K562 (cell line): ENCODE measurements at regions not wholly inside any gene's neighbourhood (a gene's known extent, or its start where the extent isn't known, plus 50 kb on each side); places are given as distances from the start of the nearest gene placed in this dataset.

Experiments used
- ATAC-seq: fragments of 200-7000 bp; cut with Tn5 transposase; 3 replicates; pipeline ENCODE4 v1.9.1; 2020; ENCODE audit warnings: moderate library complexity
- BruUV-seq: library from RNA; stranded (reverse); fragments of 400-500 nt; replicated peaks from 2 replicates; lab custom pipeline; 2021; lab: Mats Ljungman, UMichigan
- CTCF ChIA-PET: fragments of 300-600 bp; formaldehyde crosslinking; extraction: SDS; loops from one replicate; lab custom pipeline; 2021; ENCODE audit warnings: low intra/inter-chr PET ratio; lab: Yijun Ruan, JAX
- POLR2A ChIA-PET: fragments of 300-600, 350-650 bp; sonication (Branson Sonifier 250); formaldehyde crosslinking; extraction: SDS; loops from one replicate; lab custom pipeline; 2021; ENCODE audit warnings: antibody characterized with exemption, inconsistent platforms; lab: Yijun Ruan, JAX
- DNase-seq, 4 experiments: peaks; one replicate each; pipeline versions ENCODE4 v3.0.0 to v3.0.0-alpha.2; 2011 to 2018; ENCODE audit warnings: low spot score in 3 of 4, mixed read lengths in 3 of 4; ENCODE audit errors: extremely low read depth in 1 of 4
- FAIRE-seq: peaks from 2 replicates; lab custom pipeline; 2011; peaks lifted over from hg19 to GRCh38; lab: Jason Lieb, UNC
- H2AFZ ChIP-seq: 2 replicates; pipeline ENCODE4 v1.6.0; 2011; ENCODE audit warnings: low read depth, low read length, control low read depth, inconsistent platforms
- H3K27ac ChIP-seq: fragments of 200-600 bp; 3 replicates; pipeline ENCODE4 v1.8.0; 2011; ENCODE audit warnings: low read depth, mild to moderate bottlenecking, control low read depth, inconsistent platforms, low read length, moderate library complexity, mixed read lengths; ENCODE audit errors: extremely low read depth
- H3K27me3 ChIP-seq, 2 experiments: fragments of 300-600 bp in 1 of 2; 2 replicates in 1 of 2; 3 replicates in 1 of 2; pipeline versions ENCODE4 v1.6.0 to v1.8.0; 2011; ENCODE audit warnings: inconsistent platforms in 2 of 2, low read length in 2 of 2, mild to moderate bottlenecking in 1 of 2, mixed read lengths in 1 of 2, moderate library complexity in 1 of 2; ENCODE audit not compliant: control insufficient read depth in 2 of 2, insufficient read depth in 2 of 2
- H3K36me3 ChIP-seq: fragments of 300-600 bp; 3 replicates; pipeline ENCODE4 v1.8.0; 2011; ENCODE audit warnings: mild to moderate bottlenecking, low read length, inconsistent platforms; ENCODE audit not compliant: control insufficient read depth, insufficient read depth
- H3K4me1 ChIP-seq, 2 experiments: fragments of 200-600 bp in 1 of 2; replicated peaks in 1 of 2; 2 replicates in 1 of 2; 3 replicates in 1 of 2; pipeline versions ENCODE4 v1.5.1 to v1.8.0; 2011; ENCODE audit warnings: inconsistent platforms in 2 of 2, low read length in 2 of 2, mild to moderate bottlenecking in 1 of 2, mixed read lengths in 1 of 2, moderate library complexity in 1 of 2; ENCODE audit not compliant: control insufficient read depth in 2 of 2, insufficient read depth in 2 of 2
- H3K4me2 ChIP-seq: 2 replicates; pipeline ENCODE4 v1.6.1; 2011; ENCODE audit warnings: low read length, control low read depth, inconsistent platforms, mixed read lengths; ENCODE audit not compliant: insufficient read depth
- H3K4me3 ChIP-seq: fragments of 200-600 bp; sonication (generic), shearing (Covaris generic); 2 replicates; pipeline ENCODE4 v1.5.1; 2016; ENCODE audit warnings: control low read depth, inconsistent platforms
- H3K79me2 ChIP-seq: fragments of 200-600 bp; 3 replicates; pipeline ENCODE4 v1.8.0; 2011; ENCODE audit warnings: low read length, inconsistent platforms; ENCODE audit not compliant: control insufficient read depth, insufficient read depth
- H3K9ac ChIP-seq, 2 experiments: 2 replicates each; pipeline versions ENCODE4 v1.6.0 to v1.6.1; 2011; ENCODE audit warnings: low read depth in 2 of 2, low read length in 2 of 2, control low read depth in 1 of 2, inconsistent platforms in 1 of 2, mild to moderate bottlenecking in 1 of 2, mixed read lengths in 1 of 2; ENCODE audit not compliant: insufficient read depth in 1 of 2
- H3K9me1 ChIP-seq: one replicate; pipeline ENCODE4 v1.6.0; 2011; ENCODE audit warnings: inconsistent platforms, mild to moderate bottlenecking, low read length, moderate library complexity; ENCODE audit not compliant: control insufficient read depth, insufficient read depth
- H3K9me3 ChIP-seq: replicated peaks from 2 replicates; pipeline ENCODE4 v1.5.1; 2011; ENCODE audit warnings: low read depth, low read length, inconsistent platforms; ENCODE audit not compliant: control insufficient read depth, insufficient read depth
- H4K20me1 ChIP-seq: replicated peaks from 2 replicates; pipeline ENCODE4 v1.6.1; 2011; ENCODE audit warnings: low read length, inconsistent platforms, mixed read lengths; ENCODE audit not compliant: control insufficient read depth, insufficient read depth
- E2F3 ChIP-seq: fragments of 250-450 bp; sonication (Bioruptor Pico); IDR thresholded peaks from 2 replicates; pipeline ENCODE4 v1.4.0; 2020; ENCODE audit warnings: mild to moderate bottlenecking
- MTA2 ChIP-seq: fragments of 450-650 bp; IDR thresholded peaks from 2 replicates; pipeline ENCODE4 v1.6.1; 2016; ENCODE audit warnings: low read depth
- PRPF4 ChIP-seq: fragments of 200-400 bp; formaldehyde crosslinking; IDR thresholded peaks from one replicate; pipeline ENCODE4 v1.6.1; 2017; ENCODE audit warnings: low read length, low read depth, mild to moderate bottlenecking; ENCODE audit not compliant: insufficient read depth, poor library complexity, severe bottlenecking
- ZNF57 ChIP-seq: fragments of 450-650 bp; formaldehyde crosslinking; IDR thresholded peaks from 2 replicates; pipeline ENCODE4 v1.4.0; 2020; ENCODE audit warnings: mild to moderate bottlenecking, moderate library complexity
- WGBS: fragments of 100-300 bp; shearing (Covaris generic); methylation state at CpG from one replicate; pipeline ENCODE4 v1.1.6; 2016; ENCODE audit warnings: low coverage, mixed read lengths; ENCODE audit not compliant: insufficient coverage; ENCODE audit errors: missing lambda C conversion rate; 5-methylcytosine and 5-hydroxymethylcytosine counted together
- in situ Hi-C: fragments of 300-500 bp; cut with MboI; formaldehyde crosslinking; loops from 4 replicates; pipeline ENCODE4 v1.15.0; 2018; ENCODE audit warnings: inconsistent platforms, mixed read lengths
- intact Hi-C: fragments of 100-400 bp; cut with micrococcal nuclease; formaldehyde crosslinking; loops from 2 replicates; pipeline ENCODE4 v1.14.2; 2022
- TF ChIP-seq, protein P1 (sequence below): fragments of 200-800 bp; sonication (Bioruptor generic); IDR thresholded peaks from 2 replicates; pipeline ENCODE4 v1.6.1; 2017; ENCODE audit warnings: missing genetic modification characterization, missing compliant biosample characterization
- TF ChIP-seq, protein P2 (sequence below): fragments of 450-650 bp; IDR thresholded peaks from 2 replicates; pipeline ENCODE4 v1.6.1; 2016; ENCODE audit warnings: borderline replicate concordance

DNA sequence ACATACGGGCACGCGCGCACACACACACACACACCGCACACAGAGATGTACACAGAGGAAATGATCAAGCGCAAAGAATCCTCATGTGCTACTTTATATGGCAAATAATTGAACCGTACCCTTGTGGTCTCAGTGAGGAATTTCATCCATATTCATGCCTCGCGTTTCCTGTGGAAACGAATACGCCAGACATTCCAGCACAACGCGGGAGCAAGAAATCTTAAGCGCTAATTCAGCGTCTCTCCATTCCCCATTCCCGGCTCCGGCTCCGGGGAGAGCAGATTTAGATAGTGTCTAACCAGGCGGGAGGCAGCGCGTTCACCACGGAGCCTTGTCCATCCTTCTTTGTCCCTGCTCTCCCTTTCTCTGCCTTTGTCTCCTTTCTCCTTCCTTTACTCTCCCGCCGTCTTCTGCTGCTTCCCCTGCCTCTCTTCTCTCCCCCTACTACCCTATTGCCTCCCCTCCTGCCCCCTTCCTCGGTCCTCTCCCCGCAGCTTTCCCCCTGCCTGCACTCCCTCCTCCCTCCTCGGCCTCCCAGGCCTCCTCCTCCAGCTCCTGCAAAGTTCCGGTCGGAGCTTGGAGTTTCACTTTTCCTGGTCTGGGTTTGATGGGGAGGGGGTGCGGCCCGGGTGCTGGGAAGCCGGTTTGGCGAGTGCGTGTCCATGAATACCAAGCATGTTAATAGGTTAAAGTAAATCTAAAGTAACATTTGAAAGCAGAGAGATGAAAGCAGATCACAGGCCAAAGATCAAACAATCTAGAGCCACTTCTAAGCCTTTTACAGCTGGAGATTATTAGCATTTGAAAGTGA is 579.3 kb downstream of the BUD13 start:
- TF ChIP-seq E2F3 (CRISPR knock-in tag): no peak
- TF ChIP-seq, protein P1, sequence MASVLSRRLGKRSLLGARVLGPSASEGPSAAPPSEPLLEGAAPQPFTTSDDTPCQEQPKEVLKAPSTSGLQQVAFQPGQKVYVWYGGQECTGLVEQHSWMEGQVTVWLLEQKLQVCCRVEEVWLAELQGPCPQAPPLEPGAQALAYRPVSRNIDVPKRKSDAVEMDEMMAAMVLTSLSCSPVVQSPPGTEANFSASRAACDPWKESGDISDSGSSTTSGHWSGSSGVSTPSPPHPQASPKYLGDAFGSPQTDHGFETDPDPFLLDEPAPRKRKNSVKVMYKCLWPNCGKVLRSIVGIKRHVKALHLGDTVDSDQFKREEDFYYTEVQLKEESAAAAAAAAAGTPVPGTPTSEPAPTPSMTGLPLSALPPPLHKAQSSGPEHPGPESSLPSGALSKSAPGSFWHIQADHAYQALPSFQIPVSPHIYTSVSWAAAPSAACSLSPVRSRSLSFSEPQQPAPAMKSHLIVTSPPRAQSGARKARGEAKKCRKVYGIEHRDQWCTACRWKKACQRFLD: no peak
- TF ChIP-seq ZNF57: no peak
- TF ChIP-seq, protein P2, sequence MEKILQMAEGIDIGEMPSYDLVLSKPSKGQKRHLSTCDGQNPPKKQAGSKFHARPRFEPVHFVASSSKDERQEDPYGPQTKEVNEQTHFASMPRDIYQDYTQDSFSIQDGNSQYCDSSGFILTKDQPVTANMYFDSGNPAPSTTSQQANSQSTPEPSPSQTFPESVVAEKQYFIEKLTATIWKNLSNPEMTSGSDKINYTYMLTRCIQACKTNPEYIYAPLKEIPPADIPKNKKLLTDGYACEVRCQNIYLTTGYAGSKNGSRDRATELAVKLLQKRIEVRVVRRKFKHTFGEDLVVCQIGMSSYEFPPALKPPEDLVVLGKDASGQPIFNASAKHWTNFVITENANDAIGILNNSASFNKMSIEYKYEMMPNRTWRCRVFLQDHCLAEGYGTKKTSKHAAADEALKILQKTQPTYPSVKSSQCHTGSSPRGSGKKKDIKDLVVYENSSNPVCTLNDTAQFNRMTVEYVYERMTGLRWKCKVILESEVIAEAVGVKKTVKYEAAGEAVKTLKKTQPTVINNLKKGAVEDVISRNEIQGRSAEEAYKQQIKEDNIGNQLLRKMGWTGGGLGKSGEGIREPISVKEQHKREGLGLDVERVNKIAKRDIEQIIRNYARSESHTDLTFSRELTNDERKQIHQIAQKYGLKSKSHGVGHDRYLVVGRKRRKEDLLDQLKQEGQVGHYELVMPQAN: no peak
- TF ChIP-seq MTA2: no peak
- TF ChIP-seq PRPF4: no peak
- FAIRE-seq (no peak), ATAC-seq (no peak; the same call in 2 of the 3 replicates), DNase-seq (no peak)
- Histone ChIP-seq H3K9me3 (no peaks in the 10 kb centered on the region), H3K27ac (no peak overlapping the region), H3K27me3 (peaks cover 0 to 6% of the 10 kb centered on the region in 2 experiments; a peak in 1 of 5 replicates), H3K9ac (no peak overlapping the region), H2AFZ (no peak overlapping the region), H3K4me2 (no peak overlapping the region), H4K20me1 (no peaks in the 10 kb centered on the region), H3K79me2 (no peaks in the 10 kb centered on the region), H3K36me3 (no peaks in the 10 kb centered on the region), H3K4me3 (no peak overlapping the region), H3K9me1 (no peaks in the 10 kb centered on the region), H3K4me1 (no peaks in the 10 kb centered on the region)
- WGBS: 5% methylated on average over 19 of the region's 34 CpGs
- POLR2A ChIA-PET: interaction anchor here (0.8 kb wide), 1 partner anchor 42 kb away, joined by 3 read pairs; no protein-coding TSS in a partner anchor
- in situ Hi-C loops (no loop called here), intact Hi-C loops (no loop called here)
- CTCF ChIA-PET: no interaction called here
- no TSS peak for BruUV-seq
